Prostate gland (tissue), 2 donors: ENCODE measurements at regions not wholly inside any gene's neighbourhood (a gene's known extent, or its start where the extent isn't known, plus 50 kb on each side); places are given as distances from the start of the nearest gene placed in this dataset.

Source experiments
- DNase-seq: peaks from one replicate; pipeline ENCODE4 v3.0.0-alpha.2; 2019; ENCODE audit warnings: low spot score
- H3K27ac ChIP-seq, 2 donors: fragments of 200-600 bp; sonication (generic); 2 replicates each; pipeline ENCODE4 v1.5.1; 2017 to 2019
- H3K27me3 ChIP-seq: fragments of 200-600 bp; sonication (generic); replicated peaks from 2 replicates; pipeline ENCODE4 v1.5.1; 2019; ENCODE audit not compliant: insufficient read depth
- H3K36me3 ChIP-seq, 2 donors: fragments of 200-600 bp; sonication (generic); 1 replicate in 1 of 2; 2 replicates in 1 of 2; pipeline versions ENCODE4 v1.5.1 to v1.8.1; 2017 to 2019
- H3K4me1 ChIP-seq: fragments of 200-600 bp; sonication (generic); replicated peaks from 2 replicates; pipeline ENCODE4 v1.5.1; 2019
- H3K4me3 ChIP-seq, 2 donors: fragments of 200-600 bp; sonication (generic); 2 replicates each; pipeline ENCODE4 v1.5.1; 2017 to 2019
- H3K9me3 ChIP-seq: fragments of 200-600 bp; sonication (generic); 2 replicates; pipeline ENCODE4 v1.5.1; 2017
- CTCF ChIP-seq, 4 experiments: fragments of 200-600 bp in 2 of 4; fragments of 450-650 bp in 2 of 4; sonication (generic) in 2 of 4; IDR thresholded peaks; 1 replicate in 3 of 4; 2 replicates in 1 of 4; pipeline ENCODE4 v1.5.1; 2016 to 2019; ENCODE audit warnings: antibody characterized with exemption in 4 of 4, mild to moderate bottlenecking in 2 of 4, moderate library complexity in 2 of 4
- POLR2A ChIP-seq: fragments of 450-650 bp; IDR thresholded peaks from one replicate; pipeline ENCODE4 v1.6.1; 2016; ENCODE audit warnings: antibody characterized with exemption, mild to moderate bottlenecking
- POLR2AphosphoS5 ChIP-seq: sonication (generic); formaldehyde crosslinking; IDR thresholded peaks from one replicate; pipeline ENCODE4 v1.6.1; 2017; ENCODE audit warnings: antibody characterized with exemption
- WGBS: methylation state at CpG from one replicate; pipeline ENCODE4 v1.1.5; 2018; 5-methylcytosine and 5-hydroxymethylcytosine counted together
- intact Hi-C: fragments of 100-400 bp; cut with DNase I; formaldehyde crosslinking; loops from one replicate; pipeline ENCODE4 v1.14.2; 2022

GRCh38 chr21:27493542-27493941 is 526.7 kb upstream of the ADAMTS5 start:
- Histone ChIP-seq H3K27me3 (no peaks in the 10 kb centered on the region), H3K4me3 (no peak overlapping the region), H3K27ac (no peak overlapping the region), H3K9me3 (no peaks in the 10 kb centered on the region), H3K4me1 (no peaks in the 10 kb centered on the region), H3K36me3 (no peaks in the 10 kb centered on the region)
- no peak for TF ChIP-seq POLR2A
- intact Hi-C loops: no loop called here
- DNase-seq: no peak

GRCh38 chr21:27487676-27488075 is 520.8 kb upstream of the ADAMTS5 start:
- intact Hi-C loops: no loop called here
- no peak overlapping the region for H3K4me3 ChIP-seq
- no peaks in the 10 kb centered on the region for H3K9me3 ChIP-seq
- 81% methylated on average over 3 of the region's 3 CpGs for WGBS
- no peaks in the 10 kb centered on the region for H3K36me3 ChIP-seq
- H3K27ac ChIP-seq: no peak overlapping the region
- no peak for DNase-seq
- no peaks in the 10 kb centered on the region for H3K27me3 ChIP-seq
- H3K4me1 ChIP-seq: no peaks in the 10 kb centered on the region
- TF ChIP-seq POLR2A (no peak), CTCF (IDR thresholded peaks at IDR 0.05) (no peak), POLR2AphosphoS5 (no peak)

GRCh38 chr21:27480841-27481261 is 514.0 kb upstream of the ADAMTS5 start:
- Histone ChIP-seq H3K27me3 (no peaks in the 10 kb centered on the region), H3K36me3 (no peaks in the 10 kb centered on the region), H3K27ac (no peak overlapping the region), H3K4me3 (no peak overlapping the region), H3K9me3 (no peaks in the 10 kb centered on the region), H3K4me1 (no peaks in the 10 kb centered on the region)
- intact Hi-C loops: no loop called here
- no peak for TF ChIP-seq POLR2AphosphoS5
- TF ChIP-seq POLR2A: no peak
- no peak for TF ChIP-seq CTCF (IDR thresholded peaks at IDR 0.05)
- WGBS: 66% methylated on average over 2 of the region's 2 CpGs
- no peak for DNase-seq

DNA sequence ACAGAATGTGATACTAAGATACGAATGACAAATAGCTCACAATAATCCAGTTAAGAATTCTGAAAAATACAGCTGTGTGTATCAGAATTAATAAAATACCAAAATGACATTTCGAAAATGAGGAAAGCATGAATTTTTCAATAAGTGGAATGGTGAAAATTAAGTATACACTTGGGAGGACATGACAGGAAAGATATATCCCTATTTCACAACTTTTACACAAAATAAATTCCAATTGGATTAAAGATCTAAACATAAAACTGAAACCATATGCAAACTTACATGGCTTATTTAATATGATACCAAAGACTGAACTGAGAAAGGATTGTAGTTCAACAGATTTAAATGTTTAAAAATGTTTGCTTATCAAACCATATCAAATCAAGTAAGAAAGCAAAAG is 510.4 kb upstream of the ADAMTS5 start:
- Histone ChIP-seq H3K9me3 (no peaks in the 10 kb centered on the region), H3K27me3 (no peaks in the 10 kb centered on the region), H3K36me3 (no peaks in the 10 kb centered on the region), H3K27ac (no peak overlapping the region), H3K4me3 (no peak overlapping the region), H3K4me1 (no peaks in the 10 kb centered on the region)
- intact Hi-C loops: loop anchor here (10.0 kb wide), 2 partner anchors 512 to 622 kb away; partner anchors contain the start of gene ADAMTS5
- 79% methylated on average over 2 of the region's 2 CpGs for WGBS
- DNase-seq: no peak
- no peak for TF ChIP-seq CTCF (IDR thresholded peaks at IDR 0.05)
- TF ChIP-seq POLR2A: no peak
- no peak for TF ChIP-seq POLR2AphosphoS5

- no peak for DNase-seq
- H3K4me3 ChIP-seq: no peak overlapping the region
- no peaks in the 10 kb centered on the region for H3K27me3 ChIP-seq
- H3K4me1 ChIP-seq: no peaks in the 10 kb centered on the region
- TF ChIP-seq CTCF (IDR thresholded peaks at IDR 0.05) (no peak), POLR2A (no peak), POLR2AphosphoS5 (no peak)
- H3K27ac ChIP-seq: no peak overlapping the region
- H3K9me3 ChIP-seq: no peaks in the 10 kb centered on the region
- no peaks in the 10 kb centered on the region for H3K36me3 ChIP-seq
- intact Hi-C loops: loop anchor here (10.0 kb wide), 2 partner anchors 512 to 622 kb away; partner anchors contain the start of gene ADAMTS5
- WGBS: 2% methylated on average over 1 of the region's 1 CpG
These were observed 509.8 kb upstream of the ADAMTS5 start for GRCh38 chr21:27476696-27477095.
